HUDEP-2 (cell line): ENCODE measurements at regions not wholly inside any gene's neighbourhood (a gene's known extent, or its start where the extent isn't known, plus 50 kb on each side); places are given as distances from the start of the nearest gene placed in this dataset.
A peak's percentile ranks its signal among the peaks of the same experiment; 100 is the strongest.
"Not testable (repeated sequence)": the region's sequence is repeated elsewhere in the genome, so short reads cannot be mapped to it uniquely, and the experiment has no call there.

Source experiments
- DNase-seq, 76 experiments: peaks; one replicate each; lab custom pipeline; 2025; ENCODE audit not compliant: unreplicated experiment in 76 of 76; lab: John Stamatoyannopoulos, UW

GRCh38 chr5:74389531-74390305, 250.8 kb downstream of the ENC1 start:
- DNase-seq, result no peak

GRCh38 chr5:74388411-74388810, 252.1 kb downstream of the ENC1 start:
- not testable (repeated sequence) for DNase-seq

- no peak for DNase-seq
Observed at GRCh38 chr5:74386571-74387334, 253.8 kb downstream of the ENC1 start.

- DNase-seq, result no peak
Observed at GRCh38 chr5:74384851-74385250, 255.7 kb downstream of the ENC1 start.

GRCh38 chr5:74382987-74383593, 257.4 kb downstream of the ENC1 start:
- no peak for DNase-seq

- DNase-seq, result no peak
Observed at GRCh38 chr5:74382123-74382855, 258.2 kb downstream of the ENC1 start.

- no peak for DNase-seq
Observed at GRCh38 chr5:74380193-74380592, 260.3 kb downstream of the ENC1 start.

GRCh38 chr5:74378464-74378863, 262.1 kb downstream of the ENC1 start:
- DNase-seq, result no peak

GRCh38 chr5:74376187-74376586, 264.3 kb downstream of the ENC1 start:
- DNase-seq, result peak in 3 of 76 experiments; percentile 4

- no peak for DNase-seq
Observed at GRCh38 chr5:74375271-74375670, 265.3 kb downstream of the ENC1 start.

- no peak for DNase-seq
Observed at GRCh38 chr5:74374656-74375055, 265.9 kb downstream of the ENC1 start.

- no peak for DNase-seq
Observed at GRCh38 chr5:74373076-74373475, 267.5 kb downstream of the ENC1 start.

- DNase-seq, result no peak
Observed at GRCh38 chr5:74372502-74373064, 267.9 kb downstream of the ENC1 start.

- no peak for DNase-seq
Observed at GRCh38 chr5:74372051-74372450, 268.5 kb downstream of the ENC1 start.

- no peak for DNase-seq
Observed at GRCh38 chr5:74371621-74372020, 268.9 kb downstream of the ENC1 start.

GRCh38 chr5:74370168-74370567, 270.4 kb downstream of the ENC1 start:
- DNase-seq, result no peak

- no peak for DNase-seq
Observed at GRCh38 chr5:74369173-74369572, 271.4 kb downstream of the ENC1 start.

GRCh38 chr5:74367934-74368333, 272.6 kb downstream of the ENC1 start:
- DNase-seq, result no peak

- DNase-seq, result no peak
Observed at GRCh38 chr5:74367241-74367733, 273.2 kb downstream of the ENC1 start.

GRCh38 chr5:74365723-74366122, 274.8 kb downstream of the ENC1 start:
- DNase-seq, result no peak
